GM19328 (cell line): ENCODE measurements at regions not wholly inside any gene's neighbourhood (a gene's known extent, or its start where the extent isn't known, plus 50 kb on each side); places are given as distances from the start of the nearest gene placed in this dataset.

Source experiments
- ATAC-seq: cut with Tn5 transposase; IDR thresholded peaks from one replicate; pipeline ENCODE4 v1.9.1; 2021; ENCODE audit warnings: mild to moderate bottlenecking, moderate library complexity; ENCODE audit not compliant: unreplicated experiment

DNA sequence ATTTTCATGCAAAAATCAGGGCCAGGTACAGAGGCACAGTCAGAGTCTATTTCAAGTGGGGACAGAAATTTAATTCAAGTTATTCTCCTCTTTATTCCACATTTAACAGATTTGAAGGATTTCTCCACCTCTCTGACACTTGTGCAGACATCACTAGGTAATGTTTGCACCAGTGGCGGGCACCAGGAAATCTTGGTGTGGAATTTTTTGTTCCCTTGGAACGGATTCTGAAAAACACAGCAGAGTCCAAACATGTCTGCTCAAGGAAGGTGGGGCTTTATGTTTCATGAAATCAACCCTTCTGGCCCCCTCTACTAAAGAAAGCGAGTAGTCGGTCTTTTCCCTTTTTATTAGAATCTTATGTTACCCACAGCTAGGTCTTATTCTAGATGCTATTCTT, 271.2 kb upstream of the MDFIC2 start:
- no peak for ATAC-seq

DNA sequence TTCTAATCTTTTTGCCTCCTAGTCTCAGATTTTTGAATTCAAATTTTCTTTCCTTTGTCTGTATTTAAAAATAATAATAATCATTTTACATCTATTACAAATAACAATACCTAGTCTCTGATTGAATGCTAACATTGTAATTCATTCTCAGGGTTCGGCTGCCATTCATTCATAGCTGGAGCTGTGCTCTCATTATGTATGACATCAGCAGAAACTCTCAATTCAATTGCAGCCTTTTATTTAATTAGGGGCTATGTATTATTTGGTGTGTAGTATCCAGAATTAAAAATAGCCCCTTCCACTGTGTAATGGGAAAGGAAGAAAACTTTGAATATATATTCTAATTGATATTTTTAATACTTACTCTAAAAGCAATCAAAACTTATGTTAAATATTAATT, 270.4 kb upstream of the MDFIC2 start:
- no peak for ATAC-seq

DNA sequence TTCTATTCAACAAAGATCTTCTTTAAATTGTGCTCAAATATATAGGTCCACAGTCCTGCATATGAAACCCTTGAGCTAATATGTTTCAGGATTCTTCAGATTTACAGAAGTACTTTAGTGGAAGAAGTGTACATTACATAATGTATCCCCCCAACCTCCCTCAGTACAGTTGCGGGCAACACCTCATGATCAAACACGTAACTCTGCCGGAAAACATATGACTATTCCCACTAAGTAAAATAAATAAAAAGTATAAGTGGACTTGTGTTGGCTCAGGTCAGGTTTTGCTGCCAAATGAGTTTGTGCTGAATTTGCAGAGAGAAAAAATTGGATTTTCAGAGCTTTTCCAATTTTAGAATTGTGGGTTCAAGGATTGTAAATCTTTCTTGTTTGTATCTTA, 267.6 kb upstream of the MDFIC2 start:
- ATAC-seq: no peak

- ATAC-seq: no peak
These were observed 259.3 kb upstream of the MDFIC2 start for GRCh38 chr3:70571696-70572095.

GRCh38 chr3:70570584-70570983, 258.1 kb upstream of the MDFIC2 start:
- no peak for ATAC-seq

GRCh38 chr3:70568626-70569025, 256.2 kb upstream of the MDFIC2 start:
- no peak for ATAC-seq

- ATAC-seq: no peak
These were observed 253.4 kb upstream of the MDFIC2 start for GRCh38 chr3:70565861-70566260.

DNA sequence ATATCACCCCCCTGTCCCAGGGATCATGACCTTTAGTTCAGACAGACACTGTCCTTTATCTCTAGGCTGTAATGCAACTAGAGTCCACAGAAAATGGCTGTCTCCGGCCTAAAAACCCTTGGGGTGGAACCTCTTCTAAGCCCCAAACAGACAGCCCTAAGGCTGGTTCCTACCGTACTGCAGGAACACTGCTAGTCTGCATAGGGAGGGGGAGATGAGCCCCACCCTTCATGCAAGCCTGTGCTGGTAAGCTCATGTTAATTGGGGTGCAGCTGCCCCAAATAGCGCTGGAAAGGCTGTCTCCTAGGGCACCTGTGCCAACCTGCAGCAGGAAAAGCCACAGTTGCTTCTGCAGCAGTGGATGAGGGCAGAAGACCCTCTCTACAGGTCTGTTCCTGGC, 252.1 kb upstream of the MDFIC2 start:
- no peak for ATAC-seq

GRCh38 chr3:70561796-70562195, 249.4 kb upstream of the MDFIC2 start:
- ATAC-seq: no peak

DNA sequence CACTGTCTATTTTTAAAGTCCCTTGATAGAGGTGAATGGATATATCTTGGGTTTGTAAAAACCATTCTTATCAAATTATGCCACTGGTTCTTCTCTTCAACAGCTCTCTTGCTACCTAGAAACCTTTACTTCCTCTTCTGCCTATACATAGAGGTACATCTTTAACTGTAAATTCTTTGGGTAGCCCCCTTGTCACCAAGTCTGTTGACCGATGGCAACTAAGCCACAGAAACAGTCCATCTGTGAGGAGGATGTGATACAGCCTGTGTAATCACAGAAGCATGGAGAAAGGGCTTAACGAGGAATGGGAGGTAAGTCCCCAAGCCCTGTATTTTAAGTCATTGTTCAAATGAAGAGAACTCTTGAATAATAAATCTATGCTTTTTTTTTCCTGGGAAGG, 246.5 kb upstream of the MDFIC2 start:
- no peak for ATAC-seq

DNA sequence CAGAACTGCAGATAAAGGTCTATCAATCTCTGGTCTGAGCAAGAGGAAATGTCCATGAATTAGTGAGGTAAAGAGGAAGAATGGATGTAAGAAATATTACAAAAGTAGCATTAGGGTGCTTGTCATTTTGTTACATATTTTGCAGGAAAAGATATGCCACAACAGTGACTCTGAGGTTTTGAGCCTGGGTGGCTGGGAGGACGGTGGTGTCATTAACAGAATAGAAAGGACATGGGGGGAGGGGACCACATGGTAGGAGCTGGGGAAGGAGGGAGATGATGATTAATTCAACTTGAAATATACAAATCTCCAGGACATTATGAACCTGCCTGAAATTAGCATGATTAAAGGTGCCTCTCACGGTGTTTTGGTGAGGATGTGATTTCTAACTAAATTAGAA, 245.5 kb upstream of the MDFIC2 start:
- no peak for ATAC-seq

DNA sequence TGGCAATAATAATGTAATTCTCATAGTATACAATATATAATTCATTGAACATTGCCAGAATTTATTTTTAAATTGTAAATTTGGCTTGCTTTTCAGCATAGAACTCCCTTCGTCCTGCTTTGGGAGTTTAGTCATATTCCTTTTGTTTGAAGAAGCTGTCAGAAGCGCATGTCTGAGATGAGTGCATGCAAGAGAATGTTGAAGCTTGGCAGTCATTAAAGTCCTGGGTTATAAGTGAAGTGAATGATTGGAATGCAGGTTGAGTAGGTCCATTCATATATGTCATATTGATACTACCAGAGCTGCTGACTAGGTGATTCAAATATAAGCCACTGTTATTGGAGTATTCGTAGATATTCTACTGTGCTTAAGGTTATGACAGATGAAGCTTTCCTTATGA, 243.6 kb upstream of the MDFIC2 start:
- no peak for ATAC-seq

GRCh38 chr3:70554170-70554569, 241.7 kb upstream of the MDFIC2 start:
- no peak for ATAC-seq

DNA sequence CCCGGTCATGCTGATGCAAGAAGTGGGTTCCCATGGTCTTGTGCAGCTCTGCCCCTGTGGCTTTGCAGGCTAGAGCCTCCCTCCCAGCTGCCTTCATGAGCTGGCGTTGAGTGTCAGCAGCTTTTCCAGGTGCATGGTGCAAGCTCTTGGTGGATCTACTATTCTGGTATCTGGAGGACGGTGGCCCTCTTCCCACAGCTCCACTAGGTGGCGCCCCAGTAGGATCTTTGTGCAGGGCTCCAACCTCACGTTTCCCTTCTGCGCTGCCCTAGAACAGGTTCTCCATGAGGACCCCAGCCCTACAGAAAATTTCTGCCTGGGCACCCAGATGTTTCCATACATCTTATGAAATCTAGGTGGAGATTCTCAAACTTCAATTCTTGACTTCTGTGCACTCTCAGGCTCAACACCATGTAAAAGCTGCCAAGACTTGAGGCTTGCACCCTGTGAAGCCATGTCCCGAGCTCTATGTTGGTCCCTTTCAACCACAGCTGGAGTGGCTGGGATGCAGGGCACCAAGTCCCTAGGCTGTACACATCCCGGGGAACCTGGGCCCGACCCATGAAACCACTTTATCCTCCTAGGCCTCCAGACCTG, 238.4 kb upstream of the MDFIC2 start:
- peak; percentile 91 for ATAC-seq

GRCh38 chr3:70546679-70547078, 234.2 kb upstream of the MDFIC2 start:
- no peak for ATAC-seq

- no peak for ATAC-seq
These were observed 231.1 kb upstream of the MDFIC2 start for GRCh38 chr3:70543493-70543892.

DNA sequence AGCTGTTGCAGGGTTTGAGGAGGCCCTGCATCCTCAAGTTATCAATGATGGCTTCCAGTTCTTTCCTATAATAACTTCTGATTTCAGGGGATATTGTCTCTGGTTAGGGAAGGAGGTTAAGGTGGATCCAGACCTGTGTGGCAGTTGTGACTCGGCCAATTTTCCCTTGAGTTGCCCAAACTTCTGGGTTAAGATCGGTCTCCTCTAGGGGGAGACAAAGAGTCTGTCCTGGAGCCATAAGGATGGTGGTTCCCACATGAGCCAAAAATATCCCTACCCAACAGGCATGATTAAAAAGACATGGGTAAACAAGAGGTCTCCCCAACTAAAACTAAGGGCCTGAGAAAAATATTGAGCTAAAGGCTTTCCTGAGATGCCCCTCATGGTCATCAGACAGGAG, 227.5 kb upstream of the MDFIC2 start:
- ATAC-seq: no peak

DNA sequence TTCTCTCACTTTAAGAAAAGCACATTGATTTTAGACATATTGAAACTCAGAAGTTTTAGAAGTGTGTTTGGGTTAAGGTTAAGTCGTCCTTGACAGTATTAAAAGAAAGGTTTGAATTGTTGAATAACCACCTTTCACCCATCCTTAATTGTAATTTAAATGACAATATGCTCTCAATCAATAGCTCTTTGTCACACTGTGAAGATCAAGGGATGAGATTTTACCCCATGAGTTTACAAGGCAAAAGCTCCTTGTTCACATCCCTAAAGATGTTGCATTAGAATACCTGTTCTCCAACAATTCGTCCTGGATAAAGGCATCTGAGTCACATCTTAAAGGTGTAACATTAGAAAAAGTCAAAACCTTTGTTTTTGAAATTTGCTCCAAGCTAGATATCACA, 220.4 kb upstream of the MDFIC2 start:
- ATAC-seq: no peak

GRCh38 chr3:70531838-70532489, 219.5 kb upstream of the MDFIC2 start:
- no peak for ATAC-seq

- no peak for ATAC-seq
These were observed 218.7 kb upstream of the MDFIC2 start for GRCh38 chr3:70531063-70531657.

DNA sequence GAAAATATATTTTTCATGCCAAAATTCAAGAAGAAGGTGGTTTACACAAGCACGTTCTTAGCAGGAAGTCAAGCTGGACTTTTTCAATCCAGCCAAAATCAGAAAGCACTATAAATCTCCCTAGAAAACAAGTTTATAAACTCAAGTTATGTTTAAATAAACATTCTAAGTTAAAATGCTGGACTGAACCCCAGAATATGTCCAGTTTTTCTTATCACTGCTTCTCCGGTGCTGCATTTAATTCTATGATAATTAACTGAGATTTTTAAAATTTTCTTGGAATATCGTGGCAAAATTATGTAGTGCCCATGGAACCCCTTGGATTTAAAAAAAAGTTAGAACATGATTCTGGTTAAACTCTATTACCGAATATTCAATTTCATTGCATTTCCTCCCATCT, 218.2 kb upstream of the MDFIC2 start:
- no peak for ATAC-seq

- ATAC-seq: no peak
These were observed 214.6 kb upstream of the MDFIC2 start for GRCh38 chr3:70527026-70527425.
